Colon (tissue), 2 donors: ENCODE measurements at regions not wholly inside any gene's neighbourhood (a gene's known extent, or its start where the extent isn't known, plus 50 kb on each side); places are given as distances from the start of the nearest gene placed in this dataset.
"Not testable (repeated sequence)": the region's sequence is repeated elsewhere in the genome, so short reads cannot be mapped to it uniquely, and the experiment has no call there.

Source experiments
- FAIRE-seq: peaks from 2 replicates; lab custom pipeline; 2012; peaks lifted over from hg19 to GRCh38; lab: Jason Lieb, UNC
- donor health status: control.
- donor health status: control.

- FAIRE-seq = not testable (repeated sequence)
These were observed 79.5 kb upstream of the FGGY start for GRCh38 chr1:59217439-59217838.

DNA sequence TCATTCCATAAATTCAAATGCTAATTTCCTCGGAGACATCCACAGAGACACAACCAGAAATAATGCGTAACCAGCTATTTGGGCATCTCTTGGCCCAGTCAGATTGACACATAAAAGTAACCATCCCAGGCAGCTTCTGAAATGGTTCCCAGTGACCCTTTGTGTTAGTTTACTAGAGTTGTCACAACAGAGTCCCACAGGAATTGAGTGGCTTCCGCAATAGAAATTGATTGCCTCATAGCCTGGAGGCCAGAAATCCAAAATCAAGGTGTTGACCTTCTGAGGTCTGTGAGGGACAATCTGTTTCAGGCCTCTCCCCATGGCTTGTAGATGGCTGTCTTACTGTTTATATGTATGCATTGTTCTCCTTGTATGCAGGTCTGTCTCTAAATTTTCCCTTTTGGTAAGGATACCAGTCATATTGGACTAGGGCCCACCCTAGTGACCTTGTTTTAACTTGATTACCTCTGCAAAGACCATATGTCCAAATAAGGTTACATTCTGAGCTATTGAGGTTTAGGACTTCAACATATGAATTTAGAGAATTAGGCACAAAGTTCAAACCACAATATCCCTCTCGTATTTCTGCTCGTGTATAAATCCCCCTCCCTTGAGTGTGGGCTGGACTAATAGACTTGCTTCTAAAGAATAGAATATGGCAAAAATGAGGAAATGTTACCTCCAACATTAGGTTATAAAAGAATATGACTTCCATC is 78.2 kb upstream of the FGGY start:
- no peak for FAIRE-seq

DNA sequence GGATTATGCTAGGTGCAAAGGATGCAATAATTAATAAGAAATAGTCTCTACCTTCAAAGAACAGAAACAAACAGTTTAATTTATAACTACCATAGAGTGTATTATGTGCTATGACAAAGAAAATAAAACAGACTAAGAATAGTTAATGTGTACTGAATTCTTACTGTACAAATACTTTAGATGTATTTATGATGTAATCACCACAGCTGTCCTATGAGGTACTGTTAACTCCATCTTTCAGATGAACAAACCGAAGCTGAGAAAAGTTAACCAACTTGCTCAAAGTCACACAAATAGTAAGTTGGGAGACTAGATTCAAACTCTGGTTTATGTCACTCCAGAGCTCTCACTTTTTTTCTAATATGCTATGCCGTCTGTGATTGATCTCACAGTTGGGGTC is 77.0 kb upstream of the FGGY start:
- FAIRE-seq = no peak

- no peak for FAIRE-seq
These were observed 76.5 kb upstream of the FGGY start for GRCh38 chr1:59220356-59220755.

- FAIRE-seq = no peak
These were observed 73.7 kb upstream of the FGGY start for GRCh38 chr1:59223198-59223597.

DNA sequence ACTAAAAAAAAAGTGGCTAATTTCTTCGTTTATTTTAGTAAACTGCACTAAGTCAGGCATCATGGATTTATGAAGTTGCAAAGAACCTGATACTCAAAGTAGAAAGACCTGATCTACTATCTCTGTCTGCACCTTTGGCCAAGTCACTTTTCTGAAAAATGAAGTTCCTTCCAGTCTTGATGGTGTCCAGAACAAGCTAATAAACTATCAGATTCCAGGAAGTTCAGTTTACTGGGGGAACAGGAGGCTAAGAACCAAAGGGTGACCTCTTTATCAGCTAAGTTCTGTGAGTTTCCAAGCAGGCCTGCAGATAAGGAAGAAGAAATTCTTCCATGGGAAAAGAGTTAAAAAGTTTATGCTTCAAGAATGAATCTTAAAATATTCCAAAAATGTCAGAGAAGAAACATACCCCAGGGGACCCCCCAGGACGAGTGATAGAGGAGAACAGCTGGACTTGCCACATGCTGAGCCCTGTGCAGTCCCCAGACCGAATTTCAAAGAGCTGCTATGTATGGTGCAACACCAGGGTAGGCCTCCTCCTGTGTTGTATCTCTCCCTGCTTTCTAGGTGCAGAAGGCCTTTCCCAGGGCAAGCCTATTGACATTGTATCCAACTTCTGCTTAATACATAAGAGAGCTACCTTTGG is 72.8 kb upstream of the FGGY start:
- no peak for FAIRE-seq

DNA sequence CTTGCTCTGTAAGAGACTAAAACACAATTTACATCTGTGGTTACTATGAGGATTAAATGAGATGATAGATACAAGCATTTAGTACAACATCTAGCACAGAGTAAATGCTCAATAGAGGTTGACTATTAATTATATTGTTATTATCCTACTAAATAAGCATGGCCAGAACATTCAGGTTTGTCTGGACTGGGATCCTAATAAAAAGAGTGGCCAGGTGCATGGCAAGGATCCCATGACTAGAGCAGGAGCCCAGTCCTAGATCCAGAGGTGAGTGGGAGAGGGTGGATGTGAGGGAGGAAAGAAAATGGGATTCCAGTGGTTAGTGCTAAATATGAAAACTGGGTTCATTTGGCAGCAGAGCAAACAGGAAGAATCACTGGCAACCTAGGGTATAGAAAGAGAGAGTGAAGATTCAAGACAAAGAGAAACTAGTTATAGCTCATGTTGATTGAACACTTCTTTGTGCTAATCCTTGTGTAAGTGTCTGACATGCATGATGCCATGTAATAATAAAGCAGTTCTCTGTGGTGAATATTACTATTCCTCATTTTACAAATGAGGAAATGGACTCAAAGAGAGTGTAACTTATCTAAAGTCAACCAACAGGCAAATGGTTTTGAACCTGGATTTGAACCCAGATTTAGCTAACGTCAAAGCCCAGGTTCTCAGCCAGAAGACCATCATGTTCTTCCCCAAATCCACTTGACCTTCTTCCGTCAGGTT is 71.1 kb upstream of the FGGY start:
- FAIRE-seq = no peak

- no peak for FAIRE-seq
These were observed 67.8 kb upstream of the FGGY start for GRCh38 chr1:59229138-59229537.

- no peak for FAIRE-seq
These were observed 66.3 kb upstream of the FGGY start for GRCh38 chr1:59230622-59231021.

DNA sequence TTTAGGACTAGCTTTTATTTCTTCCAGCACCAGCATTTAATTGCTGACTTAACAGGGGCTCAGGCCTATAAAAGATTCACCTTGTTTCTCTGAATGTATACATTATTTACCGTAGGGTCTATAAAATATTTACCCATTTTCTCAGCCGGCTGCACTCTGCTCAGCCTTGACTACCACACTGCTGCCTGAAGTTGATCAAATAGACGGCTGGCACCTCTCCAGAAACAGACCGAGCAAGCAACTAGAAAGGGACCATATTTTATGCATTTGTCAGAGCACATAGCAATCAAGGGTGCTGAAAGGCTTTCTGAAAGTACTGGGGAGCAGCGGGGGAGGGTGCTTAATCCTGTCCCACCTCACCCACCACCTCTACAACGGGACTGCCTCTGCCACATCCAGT is 64.7 kb upstream of the FGGY start:
- FAIRE-seq = no peak

DNA sequence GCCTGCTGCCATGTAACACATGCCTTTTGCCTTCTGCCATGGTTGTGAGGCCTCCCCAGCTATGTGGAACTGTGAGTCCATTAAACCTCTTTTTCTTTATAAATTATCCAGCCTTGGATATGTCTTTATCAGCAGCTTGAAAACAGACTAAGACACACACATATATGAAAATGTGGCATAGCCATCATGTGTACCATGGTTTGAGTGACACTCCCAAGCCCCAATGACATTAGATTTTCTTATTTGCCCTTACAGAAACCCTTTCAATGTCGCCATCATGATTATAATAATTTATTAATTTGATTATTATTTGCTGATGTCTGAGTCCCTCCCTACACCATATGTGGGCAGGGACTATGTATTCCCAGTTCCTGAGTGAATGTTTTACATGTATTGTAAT is 63.5 kb upstream of the FGGY start:
- FAIRE-seq = no peak

- no peak for FAIRE-seq
These were observed 60.0 kb upstream of the FGGY start for GRCh38 chr1:59236721-59237545.

DNA sequence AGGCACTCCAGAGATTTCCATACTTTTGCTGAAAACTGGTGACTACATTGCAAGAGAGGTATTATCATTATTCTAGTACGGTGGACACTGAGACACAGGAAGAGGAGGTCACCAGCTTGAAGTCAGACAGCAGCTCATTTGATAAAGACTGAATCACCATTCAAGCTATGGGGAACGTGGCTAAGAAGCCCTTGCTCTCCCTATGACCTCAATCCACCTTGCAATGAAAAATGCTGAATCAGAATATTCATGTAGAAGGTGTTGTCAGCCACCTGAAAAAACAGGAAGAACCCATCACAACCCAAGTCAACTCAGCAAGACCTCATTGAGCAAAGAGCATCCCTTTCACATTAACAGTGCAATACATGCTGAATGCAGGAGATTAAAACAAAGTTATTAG is 59.0 kb upstream of the FGGY start:
- no peak for FAIRE-seq

- FAIRE-seq = no peak
These were observed 58.5 kb upstream of the FGGY start for GRCh38 chr1:59238333-59238934.

GRCh38 chr1:59238993-59239392 is 57.9 kb upstream of the FGGY start:
- FAIRE-seq = no peak

GRCh38 chr1:59241909-59242308 is 55.0 kb upstream of the FGGY start:
- FAIRE-seq = no peak

GRCh38 chr1:59242370-59242769 is 54.5 kb upstream of the FGGY start:
- no peak for FAIRE-seq

- FAIRE-seq = no peak
These were observed 53.3 kb upstream of the FGGY start for GRCh38 chr1:59243550-59243949.

DNA sequence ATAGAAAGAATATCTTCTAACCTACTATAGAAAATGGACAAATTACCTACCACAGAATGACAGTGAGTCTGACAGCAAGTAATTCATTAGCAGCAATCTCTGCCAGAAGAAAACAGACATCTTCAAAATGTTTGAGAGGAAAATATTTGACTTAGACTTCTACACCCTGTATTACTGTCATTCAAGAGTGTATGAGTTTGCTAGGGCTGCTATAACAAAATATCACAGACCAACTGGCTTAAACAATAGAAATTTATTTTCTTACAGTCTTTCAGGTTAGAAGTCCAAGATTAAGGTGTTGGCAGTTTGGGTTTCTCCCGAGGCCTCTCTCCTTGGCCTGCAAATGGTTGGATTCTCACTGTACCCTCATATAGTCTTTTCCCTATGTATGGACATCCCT is 52.9 kb upstream of the FGGY start:
- FAIRE-seq = no peak

DNA sequence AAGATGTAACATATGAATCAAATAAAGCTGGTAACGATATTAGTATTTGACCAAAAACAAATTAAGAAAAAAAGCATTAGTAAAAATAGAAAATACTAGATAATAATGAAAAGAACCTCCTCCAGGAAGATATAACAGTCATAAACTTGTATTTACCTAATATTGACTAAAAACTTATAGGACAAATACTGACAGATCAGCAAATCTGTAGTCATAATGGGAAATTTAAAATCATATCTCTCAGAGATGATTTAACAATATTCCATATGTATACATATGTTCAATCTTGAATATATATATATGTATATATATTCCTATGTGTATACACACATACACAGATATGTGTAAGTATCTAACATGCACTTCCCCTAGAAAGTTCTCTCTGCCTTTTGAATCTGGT is 52.0 kb upstream of the FGGY start:
- FAIRE-seq = no peak
